COLO829 (cell line): ENCODE measurements at regions not wholly inside any gene's neighbourhood (a gene's known extent, or its start where the extent isn't known, plus 50 kb on each side); places are given as distances from the start of the nearest gene placed in this dataset.

Experiments used
- DNase-seq: peaks from one replicate; pipeline ENCODE4 v3.0.0; 2012; ENCODE audit warnings: low spot score

GRCh38 chr6:138692058-138692977 is 81.3 kb upstream of the CCDC28A start:
- peak; percentile 67 for DNase-seq

GRCh38 chr6:138692978-138693909 is 80.3 kb upstream of the CCDC28A start:
- DNase-seq, result peak; percentile 68

- no peak for DNase-seq
Measured at GRCh38 chr6:138695193-138695592, 78.4 kb upstream of the CCDC28A start.

GRCh38 chr6:138714493-138714892 is 59.1 kb upstream of the CCDC28A start:
- no peak for DNase-seq

- DNase-seq, result no peak
Measured at GRCh38 chr6:138716013-138716412, 57.6 kb upstream of the CCDC28A start.

- DNase-seq, result no peak
Measured at GRCh38 chr6:138716971-138717665, 56.5 kb upstream of the CCDC28A start.

GRCh38 chr6:138719011-138719635 is 54.4 kb upstream of the CCDC28A start:
- peak; percentile 19 for DNase-seq

GRCh38 chr6:138719744-138720143 is 53.8 kb upstream of the CCDC28A start:
- no peak for DNase-seq

- peak; percentile 93 for DNase-seq
Measured at GRCh38 chr6:138722425-138723371, 50.9 kb upstream of the CCDC28A start.
